ENCODE measurements at regions not wholly inside any gene's neighbourhood (a gene's known extent, or its start where the extent isn't known, plus 50 kb on each side); places are given as distances from the start of the nearest gene placed in this dataset.

DNA sequence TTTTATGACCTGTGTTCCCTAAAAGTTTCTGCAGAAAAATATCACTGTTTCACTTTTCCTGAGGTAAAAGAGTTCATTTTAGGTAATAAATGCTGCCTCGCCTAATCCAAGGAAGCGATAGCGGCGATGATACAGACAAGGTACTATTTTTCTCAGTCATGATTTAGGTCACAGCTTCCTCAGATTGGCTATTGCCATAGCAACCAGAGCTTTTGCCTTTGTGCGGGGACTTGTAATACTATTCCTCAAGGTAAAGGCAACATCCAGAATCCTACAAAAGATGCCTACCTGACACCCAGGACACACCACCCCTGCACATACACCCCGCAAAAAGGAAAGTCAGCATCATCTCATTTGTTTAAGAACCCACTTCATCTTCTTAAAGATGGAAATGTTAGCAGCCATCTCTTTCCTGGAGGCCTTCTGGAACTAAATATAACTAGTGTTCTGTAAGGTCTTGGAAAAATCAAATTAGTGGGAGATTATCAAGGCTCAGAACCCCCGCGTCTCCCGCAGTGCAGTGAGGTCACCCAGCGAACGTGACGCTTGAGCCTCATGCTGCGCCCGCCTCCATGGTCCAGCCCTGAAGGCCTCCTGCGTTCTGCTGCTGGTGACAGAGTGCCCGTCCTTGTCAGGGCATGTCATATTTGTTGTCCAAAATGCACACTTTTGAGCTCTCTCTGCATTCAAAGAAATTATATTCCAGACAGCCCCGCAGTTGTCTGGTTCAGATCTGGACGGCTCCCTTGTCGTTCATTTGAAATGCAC is 402.0 kb upstream of the RNF32 start:
- Mint-ChIP-seq H3K4me3 (no peak overlapping the region), H3K4me1 (ENCODE audit: low read depth) (no peaks in the 10 kb centered on the region), H3K27ac (no peak overlapping the region), H3K9me3 (no peaks in the 10 kb centered on the region), H3K36me3 (ENCODE audit: low read depth) (no peaks in the 10 kb centered on the region), H3K27me3 (ENCODE audit: insufficient read depth) (no peaks in the 10 kb centered on the region)
- intact Hi-C loops (cut with micrococcal nuclease): no loop called here
- DNase-seq (ENCODE audit: low spot score): no peak

DNA sequence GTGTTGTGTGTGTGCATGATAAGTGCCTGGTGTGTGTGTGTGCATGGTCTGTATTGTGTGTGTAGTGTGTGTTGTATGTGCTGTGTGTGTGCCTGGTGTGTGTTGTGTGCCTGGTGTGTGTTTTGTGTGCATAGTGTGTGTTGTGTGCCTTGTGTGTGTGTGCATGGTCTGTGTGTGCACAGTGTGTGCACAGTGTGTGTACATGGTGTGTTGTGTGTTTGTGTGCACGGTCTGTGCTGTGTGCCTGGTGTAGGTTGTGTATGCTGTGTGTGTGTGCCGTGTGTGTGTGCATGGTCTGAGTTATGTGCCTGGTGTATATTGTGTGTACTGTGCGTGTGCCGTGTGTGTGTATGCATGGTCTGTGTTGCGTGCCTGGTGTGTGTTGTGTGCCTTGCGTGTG is 403.0 kb upstream of the RNF32 start:
- no peaks in the 10 kb centered on the region for H3K4me1 Mint-ChIP-seq (ENCODE audit: low read depth)
- H3K27me3 Mint-ChIP-seq (ENCODE audit: insufficient read depth): no peaks in the 10 kb centered on the region
- H3K27ac Mint-ChIP-seq: no peak overlapping the region
- DNase-seq (ENCODE audit: low spot score): no peak
- H3K36me3 Mint-ChIP-seq (ENCODE audit: low read depth): no peaks in the 10 kb centered on the region
- no peaks in the 10 kb centered on the region for H3K9me3 Mint-ChIP-seq
- intact Hi-C loops (cut with micrococcal nuclease): no loop called here
- H3K4me3 Mint-ChIP-seq: no peak overlapping the region

DNA sequence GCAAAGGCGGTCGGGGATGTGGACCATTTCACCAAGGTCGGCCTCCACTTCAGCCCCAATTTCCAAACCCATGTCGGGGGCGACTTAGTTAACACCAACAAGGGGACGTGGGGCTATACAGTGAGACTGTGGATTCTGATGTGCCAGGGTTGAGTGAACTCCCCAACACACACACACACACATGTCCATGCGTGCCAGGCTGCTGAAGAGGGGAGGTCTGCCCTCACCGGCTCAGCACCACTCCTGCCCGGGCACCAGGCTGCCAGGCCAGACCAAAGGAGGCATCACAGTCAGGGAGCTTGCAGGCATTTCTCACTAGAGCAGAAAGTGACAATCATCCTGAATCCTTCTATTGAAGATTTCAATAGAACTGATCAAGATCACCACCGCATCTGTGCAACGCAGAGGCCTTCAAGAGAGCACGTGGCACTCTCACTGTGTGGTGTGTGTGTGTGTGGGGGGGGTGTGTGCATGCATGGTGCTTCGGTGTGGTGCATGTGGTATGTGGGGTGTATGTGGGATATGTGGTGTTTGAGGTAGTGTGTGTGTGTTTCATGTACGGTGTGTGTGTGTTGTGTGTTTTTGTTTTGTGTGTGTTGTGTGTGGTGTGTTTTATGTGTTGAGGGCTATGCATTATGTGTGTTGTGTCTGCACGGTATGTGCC is 403.5 kb upstream of the RNF32 start:
- Mint-ChIP-seq H3K4me1 (ENCODE audit: low read depth) (no peaks in the 10 kb centered on the region), H3K4me3 (no peak overlapping the region), H3K27ac (no peak overlapping the region), H3K27me3 (ENCODE audit: insufficient read depth) (no peaks in the 10 kb centered on the region), H3K9me3 (no peaks in the 10 kb centered on the region), H3K36me3 (ENCODE audit: low read depth) (no peaks in the 10 kb centered on the region)
- intact Hi-C loops (cut with micrococcal nuclease): no loop called here
- DNase-seq (ENCODE audit: low spot score): no peak

DNA sequence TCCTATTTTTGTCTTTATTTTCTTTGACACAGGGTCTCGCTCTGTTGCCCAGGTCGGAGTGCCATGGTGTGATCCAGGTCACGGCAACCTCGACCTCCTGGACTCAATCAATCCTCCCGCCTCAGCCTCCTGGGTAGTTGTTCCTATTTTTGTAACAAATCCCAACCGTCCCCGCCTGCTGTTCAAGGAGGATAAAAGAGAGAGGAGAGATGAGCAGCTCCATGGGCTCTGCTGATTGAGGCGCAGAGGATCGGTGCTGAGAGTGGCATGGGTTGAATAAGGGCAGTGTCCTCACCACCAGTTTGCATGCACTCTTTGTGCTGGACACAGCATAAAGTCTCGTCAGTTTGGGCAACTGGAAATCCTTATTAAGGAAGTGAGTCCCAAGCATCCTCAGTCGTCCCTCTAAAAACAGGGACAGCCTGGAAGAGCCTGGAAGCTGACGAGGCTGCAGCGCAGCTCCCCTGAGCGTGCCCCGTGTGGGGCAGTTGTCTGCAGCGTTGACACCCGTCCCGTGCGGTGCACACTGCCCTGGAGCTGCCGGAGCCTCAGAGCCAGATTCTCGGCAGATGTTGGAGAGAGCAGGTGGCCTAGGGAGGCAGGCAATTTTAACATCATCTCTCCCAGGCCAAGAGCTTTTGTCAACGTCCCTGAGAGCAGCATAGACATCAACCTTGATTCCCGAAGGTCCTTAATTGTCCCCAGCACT is 404.2 kb upstream of the RNF32 start:
- H3K27me3 Mint-ChIP-seq (ENCODE audit: insufficient read depth): no peaks in the 10 kb centered on the region
- H3K4me3 Mint-ChIP-seq: no peak overlapping the region
- intact Hi-C loops (cut with micrococcal nuclease): no loop called here
- no peaks in the 10 kb centered on the region for H3K36me3 Mint-ChIP-seq (ENCODE audit: low read depth)
- H3K9me3 Mint-ChIP-seq: no peaks in the 10 kb centered on the region
- H3K4me1 Mint-ChIP-seq (ENCODE audit: low read depth): no peaks in the 10 kb centered on the region
- no peak for DNase-seq (ENCODE audit: low spot score)
- H3K27ac Mint-ChIP-seq: no peak overlapping the region

GRCh38 chr7:156234666-156235494 is 405.7 kb upstream of the RNF32 start:
- intact Hi-C loops (cut with micrococcal nuclease): no loop called here
- H3K27me3 Mint-ChIP-seq (ENCODE audit: insufficient read depth): no peaks in the 10 kb centered on the region
- no peaks in the 10 kb centered on the region for H3K4me1 Mint-ChIP-seq (ENCODE audit: low read depth)
- no peak overlapping the region for H3K4me3 Mint-ChIP-seq
- H3K27ac Mint-ChIP-seq: no peak overlapping the region
- DNase-seq (ENCODE audit: low spot score): no peak
- no peaks in the 10 kb centered on the region for H3K36me3 Mint-ChIP-seq (ENCODE audit: low read depth)
- H3K9me3 Mint-ChIP-seq: no peaks in the 10 kb centered on the region

DNA sequence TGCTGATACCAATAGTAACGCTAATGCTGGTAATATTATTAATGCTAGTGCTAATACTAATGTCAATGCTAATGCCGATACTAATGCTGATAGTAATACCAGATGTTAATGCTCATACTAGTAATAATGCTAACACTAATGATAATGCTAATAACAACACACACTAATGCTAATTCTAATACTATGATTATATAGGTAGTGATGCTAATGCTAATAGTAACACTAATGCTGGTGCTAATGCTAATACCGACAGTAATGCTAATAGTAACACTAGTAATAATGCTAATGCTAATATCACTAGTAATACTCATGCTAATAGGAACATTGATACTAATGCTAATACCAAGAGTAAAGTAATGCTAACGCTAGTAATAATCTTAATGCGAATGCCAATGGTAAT is 406.4 kb upstream of the RNF32 start:
- H3K36me3 Mint-ChIP-seq (ENCODE audit: low read depth): no peaks in the 10 kb centered on the region
- no peak overlapping the region for H3K4me3 Mint-ChIP-seq
- no peaks in the 10 kb centered on the region for H3K4me1 Mint-ChIP-seq (ENCODE audit: low read depth)
- no peaks in the 10 kb centered on the region for H3K27me3 Mint-ChIP-seq (ENCODE audit: insufficient read depth)
- H3K9me3 Mint-ChIP-seq: no peaks in the 10 kb centered on the region
- DNase-seq (ENCODE audit: low spot score): no peak
- no peak overlapping the region for H3K27ac Mint-ChIP-seq
- intact Hi-C loops (cut with micrococcal nuclease): no loop called here

DNA sequence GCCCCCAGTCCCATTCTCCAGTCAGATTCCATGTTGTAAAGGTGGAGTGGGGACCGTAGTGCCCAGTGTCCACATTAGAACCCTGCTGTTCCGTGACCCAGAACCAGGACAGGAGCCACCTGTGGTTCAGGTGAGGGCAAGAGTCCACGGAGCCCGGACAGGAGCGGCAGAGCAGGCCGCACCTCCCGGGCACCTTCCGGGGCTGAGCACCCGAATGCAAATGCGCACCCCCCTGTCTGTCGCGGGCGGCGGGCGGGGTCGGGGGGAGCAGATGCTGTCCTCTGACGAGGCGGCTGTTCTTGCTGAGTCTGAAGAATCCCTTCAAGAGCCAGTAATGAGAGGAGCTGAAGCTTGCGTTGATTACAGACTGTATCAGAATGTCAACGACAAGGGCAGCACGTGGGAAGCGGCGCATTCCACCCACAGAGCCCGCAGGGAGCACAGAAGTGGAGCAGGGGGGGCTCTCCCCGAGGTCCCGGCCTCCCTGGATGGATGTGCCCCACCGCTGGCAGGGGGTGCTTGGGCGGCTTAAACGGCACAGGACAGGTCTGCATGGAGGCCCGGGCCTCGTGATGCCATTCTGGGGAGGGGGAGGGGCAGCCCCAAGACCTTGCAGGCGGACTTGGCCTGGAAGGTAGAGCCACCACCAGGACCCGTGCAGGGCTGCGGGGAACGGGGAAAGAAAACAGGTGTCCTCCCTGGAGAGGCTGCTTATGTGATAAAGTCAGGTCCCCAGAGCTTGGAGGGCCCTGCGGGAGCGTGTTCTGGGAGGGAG is 407.5 kb upstream of the RNF32 start:
- intact Hi-C loops (cut with micrococcal nuclease): no loop called here
- Mint-ChIP-seq H3K27me3 (ENCODE audit: insufficient read depth) (no peaks in the 10 kb centered on the region), H3K36me3 (ENCODE audit: low read depth) (no peaks in the 10 kb centered on the region), H3K4me1 (ENCODE audit: low read depth) (no peaks in the 10 kb centered on the region), H3K9me3 (no peaks in the 10 kb centered on the region), H3K4me3 (no peak overlapping the region), H3K27ac (no peak overlapping the region)
- no peak for DNase-seq (ENCODE audit: low spot score)

DNA sequence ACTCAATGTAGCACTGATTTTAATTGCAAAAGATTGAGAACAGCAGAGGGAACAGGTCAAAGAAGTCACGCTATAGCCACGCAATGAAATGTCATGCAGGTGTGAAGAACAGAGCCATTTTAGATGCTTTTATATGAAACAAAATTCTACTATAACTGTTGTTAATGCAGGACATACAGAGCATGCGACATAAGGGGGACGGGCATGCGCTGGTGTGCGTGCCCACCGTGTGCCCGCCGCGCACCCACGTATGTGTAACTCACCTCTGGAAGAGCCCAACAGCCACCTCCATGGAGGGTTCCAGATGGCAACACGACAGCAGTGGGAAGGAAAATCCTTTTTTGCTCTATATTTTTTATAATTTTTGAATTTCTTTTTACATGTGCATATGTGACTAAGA is 410.0 kb upstream of the RNF32 start:
- H3K4me1 Mint-ChIP-seq (ENCODE audit: low read depth): no peaks in the 10 kb centered on the region
- H3K36me3 Mint-ChIP-seq (ENCODE audit: low read depth): no peaks in the 10 kb centered on the region
- H3K4me3 Mint-ChIP-seq: no peak overlapping the region
- H3K27me3 Mint-ChIP-seq (ENCODE audit: insufficient read depth): no peaks in the 10 kb centered on the region
- intact Hi-C loops (cut with micrococcal nuclease): no loop called here
- H3K9me3 Mint-ChIP-seq: no peaks in the 10 kb centered on the region
- DNase-seq (ENCODE audit: low spot score): no peak
- no peak overlapping the region for H3K27ac Mint-ChIP-seq

GRCh38 chr7:156224833-156225225 is 412.6 kb upstream of the SHH start:
- no peaks in the 10 kb centered on the region for H3K9me3 Mint-ChIP-seq
- H3K4me3 Mint-ChIP-seq: no peak overlapping the region
- H3K27ac Mint-ChIP-seq: no peak overlapping the region
- intact Hi-C loops (cut with micrococcal nuclease): no loop called here
- DNase-seq (ENCODE audit: low spot score): no peak
- no peaks in the 10 kb centered on the region for H3K36me3 Mint-ChIP-seq (ENCODE audit: low read depth)
- H3K4me1 Mint-ChIP-seq (ENCODE audit: low read depth): no peaks in the 10 kb centered on the region
- H3K27me3 Mint-ChIP-seq (ENCODE audit: insufficient read depth): no peaks in the 10 kb centered on the region

- no peaks in the 10 kb centered on the region for H3K27me3 Mint-ChIP-seq (ENCODE audit: insufficient read depth)
- no peaks in the 10 kb centered on the region for H3K4me1 Mint-ChIP-seq (ENCODE audit: low read depth)
- no peak overlapping the region for H3K4me3 Mint-ChIP-seq
- no peaks in the 10 kb centered on the region for H3K36me3 Mint-ChIP-seq (ENCODE audit: low read depth)
- H3K9me3 Mint-ChIP-seq: no peaks in the 10 kb centered on the region
- intact Hi-C loops (cut with micrococcal nuclease): no loop called here
- DNase-seq (ENCODE audit: low spot score): no peak
- no peak overlapping the region for H3K27ac Mint-ChIP-seq
These were observed 411.9 kb upstream of the SHH start for GRCh38 chr7:156223935-156224832.

GRCh38 chr7:156222611-156223010 is 410.3 kb upstream of the SHH start:
- no peak overlapping the region for H3K4me3 Mint-ChIP-seq
- intact Hi-C loops (cut with micrococcal nuclease): no loop called here
- H3K4me1 Mint-ChIP-seq (ENCODE audit: low read depth): no peaks in the 10 kb centered on the region
- no peaks in the 10 kb centered on the region for H3K9me3 Mint-ChIP-seq
- no peak overlapping the region for H3K27ac Mint-ChIP-seq
- H3K27me3 Mint-ChIP-seq (ENCODE audit: insufficient read depth): no peaks in the 10 kb centered on the region
- DNase-seq (ENCODE audit: low spot score): no peak
- H3K36me3 Mint-ChIP-seq (ENCODE audit: low read depth): no peaks in the 10 kb centered on the region

Measured in activated T-helper 1 cell treated with anti-CD3 and anti-CD28 coated beads, Interleukin-12 subunit alpha, Interleukin-12 subunit beta, Interleukin-2, Interleukin-4 antibody, amounts not matched to agents 30 ng/mL and 10 ng/mL and 1 ng/mL, durations not matched to agents 14 hours and 24 hours and 36 hours (primary cell).